H1 (cell line): ENCODE measurements at regions not wholly inside any gene's neighbourhood (a gene's known extent, or its start where the extent isn't known, plus 50 kb on each side); places are given as distances from the start of the nearest gene placed in this dataset.
"Not testable (repeated sequence)": the region's sequence is repeated elsewhere in the genome, so short reads cannot be mapped to it uniquely, and the experiment has no call there.

Source experiments
- CEBPB ChIP-seq: IDR thresholded peaks from 2 replicates; pipeline ENCODE4 v1.6.1; 2012; ENCODE audit warnings: low read depth, low read length
- CTCF ChIP-seq, 3 experiments: IDR thresholded peaks; 1 replicate in 2 of 3; 2 replicates in 1 of 3; pipeline versions ENCODE4 v1.5.1 to v1.6.1; 2011; ENCODE audit warnings: low read length in 3 of 3, mild to moderate bottlenecking in 3 of 3, inconsistent platforms in 2 of 3, low read depth in 1 of 3, moderate library complexity in 1 of 3; ENCODE audit not compliant: insufficient read depth in 1 of 3; ENCODE audit errors: control extremely low read depth in 1 of 3
- EP300 ChIP-seq, 2 experiments: IDR thresholded peaks; 1 replicate in 1 of 2; 2 replicates in 1 of 2; pipeline ENCODE4 v1.6.1; 2011 to 2012; ENCODE audit warnings: low read depth in 2 of 2, low read length in 2 of 2, mild to moderate bottlenecking in 2 of 2, borderline replicate concordance in 1 of 2, inconsistent platforms in 1 of 2, moderate library complexity in 1 of 2
- EZH2 ChIP-seq: fragments of 200-600 bp; sonication (generic); IDR thresholded peaks from 2 replicates; pipeline ENCODE4 v1.7.1; 2012; ENCODE audit warnings: low read depth, mild to moderate bottlenecking, moderate library complexity, low read length, inconsistent platforms; ENCODE audit not compliant: severe bottlenecking
- FOSL1 ChIP-seq: IDR thresholded peaks from 2 replicates; pipeline ENCODE4 v1.6.1; 2011; ENCODE audit warnings: mild to moderate bottlenecking, low read depth, low read length, moderate library complexity; ENCODE audit not compliant: insufficient read depth
- GTF2F1 ChIP-seq: IDR thresholded peaks from 2 replicates; pipeline ENCODE4 v1.6.1; 2012; ENCODE audit warnings: low read depth, low read length, improper control_type of control experiment, borderline replicate concordance
- KDM1A ChIP-seq: fragments of 200-600, 300-600 bp; sonication (generic); IDR thresholded peaks from 2 replicates; pipeline ENCODE4 v1.7.1; 2016; ENCODE audit warnings: mild to moderate bottlenecking, low read length, borderline replicate concordance
- MAX ChIP-seq: IDR thresholded peaks from 2 replicates; pipeline ENCODE4 v1.6.1; 2012; ENCODE audit warnings: inconsistent platforms
- POLR2A ChIP-seq, 2 experiments: IDR thresholded peaks; 1 replicate in 1 of 2; 2 replicates in 1 of 2; pipeline ENCODE4 v1.6.1; 2011; ENCODE audit warnings: low read depth in 2 of 2, low read length in 2 of 2, mild to moderate bottlenecking in 2 of 2; ENCODE audit errors: control extremely low read depth in 1 of 2
- POLR2AphosphoS5 ChIP-seq: IDR thresholded peaks from 2 replicates; pipeline ENCODE4 v1.6.1; 2011; ENCODE audit warnings: low read depth, low read length
- POU5F1 ChIP-seq: IDR thresholded peaks from 2 replicates; pipeline ENCODE4 v1.6.1; 2011; ENCODE audit warnings: low read depth, mild to moderate bottlenecking, low read length, moderate library complexity
- SIN3A ChIP-seq, 2 experiments: IDR thresholded peaks in 1 of 2; conservative IDR thresholded peaks in 1 of 2; 2 replicates each; pipeline ENCODE4 v1.6.1; 2011 to 2012; ENCODE audit warnings: low read length in 2 of 2, improper control_type of control experiment in 1 of 2, low read depth in 1 of 2, mild to moderate bottlenecking in 1 of 2
- SUZ12 ChIP-seq: fragments of 200-600 bp; sonication (generic); IDR thresholded peaks from 2 replicates; pipeline ENCODE4 v1.6.1; 2012; ENCODE audit warnings: mild to moderate bottlenecking, inconsistent platforms, low read length, moderate library complexity, mixed read lengths

DNA sequence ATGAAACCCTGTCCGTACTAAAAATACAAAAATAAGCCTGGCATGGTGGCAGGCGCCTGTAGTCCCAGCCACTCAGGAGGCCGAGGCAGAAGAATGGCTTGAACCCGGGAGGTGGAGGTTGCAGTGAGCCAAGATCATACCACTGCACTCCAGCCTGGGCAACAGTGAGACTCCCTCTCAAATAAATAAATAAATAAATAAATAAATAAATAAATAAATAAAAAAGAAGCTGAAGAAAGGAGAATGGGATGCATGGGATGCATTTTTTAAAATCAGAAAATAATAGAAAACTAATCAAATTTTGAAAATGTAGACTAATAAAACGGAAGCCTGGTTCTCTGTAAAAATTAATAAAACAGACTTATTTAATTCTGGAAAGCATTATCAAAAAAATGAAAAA lies 171.1 kb upstream of the CCNG1 start:
- not testable (repeated sequence) for TF ChIP-seq CEBPB; EP300 (IDR thresholded peaks at IDR 0.05; ENCODE audit: borderline replicate concordance in 1 of 2, low read depth in 2 of 2, low read length in 2 of 2); SUZ12; SIN3A (conservative IDR thresholded peaks at IDR 0.05 in 1 of 2, IDR thresholded peaks at IDR 0.05 in 1 of 2; ENCODE audit: low read depth in 1 of 2, low read length in 2 of 2); POLR2A (IDR thresholded peaks at IDR 0.05; ENCODE audit: control extremely low read depth in 1 of 2, low read depth in 2 of 2, low read length in 2 of 2); CTCF (IDR thresholded peaks at IDR 0.05; ENCODE audit: control extremely low read depth in 1 of 3, insufficient read depth in 1 of 3, low read depth in 1 of 3, low read length in 3 of 3); FOSL1; POLR2AphosphoS5; KDM1A; POU5F1; GTF2F1; EZH2; MAX
